Epithelial cell of proximal tubule (primary cell): ENCODE measurements at regions not wholly inside any gene's neighbourhood (a gene's known extent, or its start where the extent isn't known, plus 50 kb on each side); places are given as distances from the start of the nearest gene placed in this dataset.

Experiments
- DNase-seq: peaks from one replicate; pipeline ENCODE4 v3.0.0-alpha.2; 2011; ENCODE audit warnings: low read depth
- H3K4me3 ChIP-seq: 2 replicates; pipeline ENCODE4 v1.5.1; 2011; ENCODE audit warnings: low read depth, mild to moderate bottlenecking, low read length
- CTCF ChIP-seq: conservative IDR thresholded peaks from 2 replicates; pipeline ENCODE4 v1.5.1; 2012; ENCODE audit warnings: low read depth, mild to moderate bottlenecking, low read length

- H3K4me3 ChIP-seq: no peak overlapping the region
- TF ChIP-seq CTCF: no peak
- DNase-seq: no peak
Measured at GRCh38 chr12:94057262-94058151, 90.9 kb upstream of the PLXNC1 start.

- TF ChIP-seq CTCF: no peak
- DNase-seq: no peak
- no peak overlapping the region for H3K4me3 ChIP-seq
Measured at GRCh38 chr12:94059394-94060368, 88.7 kb upstream of the PLXNC1 start.

- no peak for TF ChIP-seq CTCF
- no peak overlapping the region for H3K4me3 ChIP-seq
- DNase-seq: no peak
Measured at GRCh38 chr12:94062194-94062593, 86.2 kb upstream of the PLXNC1 start.

- no peak for DNase-seq
- H3K4me3 ChIP-seq: no peak overlapping the region
- no peak for TF ChIP-seq CTCF
Measured at GRCh38 chr12:94062796-94063635, 85.4 kb upstream of the PLXNC1 start.

- no peak overlapping the region for H3K4me3 ChIP-seq
- TF ChIP-seq CTCF: no peak
- DNase-seq: no peak
Measured at GRCh38 chr12:94070520-94070919, 77.9 kb upstream of the PLXNC1 start.

- H3K4me3 ChIP-seq: no peak overlapping the region
- DNase-seq: no peak
- TF ChIP-seq CTCF: no peak
Measured at GRCh38 chr12:94071258-94071657, 77.1 kb upstream of the PLXNC1 start.
